Caki2 (cell line): ENCODE measurements at regions not wholly inside any gene's neighbourhood (a gene's known extent, or its start where the extent isn't known, plus 50 kb on each side); places are given as distances from the start of the nearest gene placed in this dataset.
"Not testable (repeated sequence)": the region's sequence is repeated elsewhere in the genome, so short reads cannot be mapped to it uniquely, and the experiment has no call there.

Experiments
- DNase-seq: peaks from one replicate; pipeline ENCODE4 v3.0.0-alpha.2; 2015; ENCODE audit warnings: low read depth
- in situ Hi-C: cut with HindIII; loops from 2 replicates; pipeline ENCODE4 v1.10.0; 2016; ENCODE audit warnings: low sequenced_read_pairs, low pct_unique_long_range_greater_than_20kb, mixed read lengths

GRCh38 chr12:72982356-72982755 is 710.2 kb downstream of the TRHDE start:
- no peak for DNase-seq
- in situ Hi-C loops: no loop called here

GRCh38 chr12:72986963-72987362 is 714.8 kb downstream of the TRHDE start:
- DNase-seq: no peak
- in situ Hi-C loops: no loop called here

GRCh38 chr12:72989458-72989947 is 717.3 kb downstream of the TRHDE start:
- in situ Hi-C loops: no loop called here

GRCh38 chr12:72995029-72995428 is 722.9 kb downstream of the TRHDE start:
- in situ Hi-C loops, DNase-seq: not testable (repeated sequence)

More at GRCh38 chr12:72989458-72989947, 717.3 kb downstream of the TRHDE start:
- no peak for DNase-seq

- in situ Hi-C loops: no loop called here
- no peak for DNase-seq
Measured at GRCh38 chr12:72995616-72996015, 723.4 kb downstream of the TRHDE start.

- in situ Hi-C loops, DNase-seq: not testable (repeated sequence)
Measured at GRCh38 chr12:73001806-73002205, 729.6 kb downstream of the TRHDE start.

GRCh38 chr12:73002504-73002903 is 730.3 kb downstream of the TRHDE start:
- DNase-seq, in situ Hi-C loops: not testable (repeated sequence)

GRCh38 chr12:73009138-73009834 is 737.1 kb downstream of the TRHDE start:
- DNase-seq, in situ Hi-C loops: not testable (repeated sequence)

- in situ Hi-C loops: no loop called here
- no peak for DNase-seq
Measured at GRCh38 chr12:73017981-73018380, 745.8 kb downstream of the TRHDE start.

- no peak for DNase-seq
- in situ Hi-C loops: no loop called here
Measured at GRCh38 chr12:73053893-73054292, 781.7 kb downstream of the TRHDE start.

GRCh38 chr12:73057428-73057827 is 785.3 kb downstream of the TRHDE start:
- no peak for DNase-seq
- in situ Hi-C loops: no loop called here

GRCh38 chr12:73065913-73066312 is 793.7 kb downstream of the TRHDE start:
- in situ Hi-C loops: no loop called here
- DNase-seq: no peak

- no peak for DNase-seq
- in situ Hi-C loops: no loop called here
Measured at GRCh38 chr12:73067616-73068015, 795.4 kb downstream of the TRHDE start.

GRCh38 chr12:73072214-73072613 is 800.0 kb downstream of the TRHDE start:
- no peak for DNase-seq
- in situ Hi-C loops: no loop called here

GRCh38 chr12:73076760-73077159 is 804.6 kb downstream of the TRHDE start:
- no peak for DNase-seq
- in situ Hi-C loops: no loop called here

GRCh38 chr12:73083736-73084135 is 811.6 kb downstream of the TRHDE start:
- in situ Hi-C loops: no loop called here

GRCh38 chr12:73106296-73106695 is 834.1 kb downstream of the TRHDE start:
- no peak for DNase-seq
- in situ Hi-C loops: no loop called here

More at GRCh38 chr12:73083736-73084135, 811.6 kb downstream of the TRHDE start:
- no peak for DNase-seq

GRCh38 chr12:73106896-73107295 is 834.7 kb downstream of the TRHDE start:
- no peak for DNase-seq
- in situ Hi-C loops: no loop called here

GRCh38 chr12:73110816-73111215 is 838.6 kb downstream of the TRHDE start:
- no peak for DNase-seq
- in situ Hi-C loops: no loop called here
